D341Med (cell line): ENCODE measurements at regions not wholly inside any gene's neighbourhood (a gene's known extent, or its start where the extent isn't known, plus 50 kb on each side); places are given as distances from the start of the nearest gene placed in this dataset.

Experiments used
- DNase-seq: peaks from one replicate; pipeline ENCODE4 v3.0.0; 2012; ENCODE audit warnings: low spot score

DNA sequence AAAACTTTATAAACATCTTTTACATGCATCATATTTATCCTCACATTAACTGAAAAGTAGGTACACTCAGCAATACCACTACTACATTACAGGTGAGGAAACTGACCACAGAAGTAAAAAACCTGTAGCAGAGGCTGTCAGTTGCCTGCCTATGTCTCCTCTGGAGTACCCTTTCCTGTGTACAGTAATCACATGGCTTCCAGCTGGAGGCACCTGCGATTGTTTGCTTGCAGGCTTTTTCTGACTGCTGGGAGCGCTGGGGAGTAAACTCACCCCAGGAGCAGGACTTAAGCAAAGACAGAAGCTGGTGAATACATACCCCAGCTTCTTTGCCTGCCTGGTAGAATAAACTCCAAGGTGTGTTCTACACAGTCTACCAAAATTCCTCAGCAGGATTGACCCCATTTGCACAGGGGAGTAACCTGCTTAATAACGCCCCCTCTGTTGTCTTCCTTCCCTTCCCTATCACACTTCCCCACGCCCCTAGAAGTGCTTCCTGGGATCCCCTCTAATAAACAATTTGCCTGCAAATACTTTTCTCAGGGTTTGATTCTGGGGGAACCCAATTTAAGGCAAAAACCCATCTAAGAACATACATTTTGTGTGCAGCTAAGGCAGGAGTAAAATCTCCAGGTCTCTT is 138.9 kb downstream of the PTH2R start:
- no peak for DNase-seq

DNA sequence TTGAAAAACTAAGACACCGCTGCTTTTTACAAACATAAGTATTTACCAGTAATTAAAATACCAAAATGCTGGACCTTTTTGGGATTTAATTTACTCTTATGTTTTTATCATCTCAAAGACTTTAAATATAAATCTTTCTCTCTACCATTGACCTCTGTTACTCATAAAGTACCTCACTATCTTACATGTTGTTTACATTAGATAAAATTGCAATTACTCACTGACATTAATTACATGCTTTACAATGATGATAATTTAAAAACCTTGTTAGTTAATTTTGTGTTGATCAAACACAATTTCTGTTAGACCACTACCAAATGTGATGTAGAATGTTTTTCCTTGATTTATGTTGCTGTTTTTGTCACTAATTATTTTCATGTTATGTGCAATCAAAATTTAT is 139.5 kb downstream of the PTH2R start:
- DNase-seq, result no peak

DNA sequence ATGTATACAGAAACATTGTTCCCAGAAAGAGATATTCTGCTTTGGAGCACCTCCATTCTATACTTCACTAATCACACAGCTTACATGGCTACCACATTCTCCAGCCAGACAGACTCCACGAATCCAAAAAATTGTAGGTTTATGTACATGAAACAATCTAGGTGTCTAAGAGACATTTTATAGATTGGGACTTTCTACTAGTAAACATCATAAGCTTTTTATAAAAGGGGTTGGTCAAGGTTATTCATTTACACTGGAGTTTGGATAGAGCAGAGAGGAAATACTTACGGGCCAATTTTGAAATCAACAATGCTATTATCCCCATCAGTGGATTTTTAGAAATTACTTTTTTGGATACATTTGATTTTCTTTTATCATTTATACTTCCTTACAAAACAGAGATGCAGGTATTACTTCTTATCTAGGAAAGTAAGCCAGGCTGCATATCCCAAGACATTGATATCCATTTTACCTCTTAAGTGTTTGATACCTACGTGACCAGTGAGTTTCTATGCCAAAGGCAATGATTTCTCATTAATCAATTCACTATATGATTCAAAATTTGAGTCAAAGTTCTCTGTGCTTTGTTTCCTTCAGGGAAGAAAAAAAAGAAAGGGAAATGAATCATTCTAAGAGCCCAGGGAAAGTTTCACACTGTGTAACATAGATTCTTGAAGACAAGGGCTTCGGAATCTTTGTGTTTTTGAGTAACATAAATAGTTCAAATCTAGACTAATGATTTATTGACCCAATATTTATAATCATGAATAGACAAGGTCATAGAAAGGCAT is 140.5 kb downstream of the PTH2R start:
- no peak for DNase-seq

DNA sequence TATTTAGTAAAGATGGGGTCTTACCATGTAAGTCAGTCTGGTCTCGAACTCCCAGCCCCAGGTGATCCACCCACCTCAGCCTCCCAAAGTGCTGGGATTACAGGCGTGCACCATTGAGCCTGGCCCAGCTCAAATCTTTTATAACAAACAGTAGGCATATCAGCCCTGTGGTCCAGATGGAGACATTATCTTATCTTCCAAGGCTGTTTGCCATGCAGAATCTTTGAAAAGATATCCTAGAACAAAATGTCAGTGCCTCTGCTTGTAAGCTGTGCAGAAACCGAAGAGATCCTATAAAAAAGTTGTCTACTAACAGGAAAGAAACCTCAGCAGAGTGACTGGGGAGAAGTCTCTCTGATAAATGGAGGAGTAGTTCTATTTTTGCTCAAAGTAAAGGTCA is 142.1 kb downstream of the PTH2R start:
- DNase-seq, result no peak

DNA sequence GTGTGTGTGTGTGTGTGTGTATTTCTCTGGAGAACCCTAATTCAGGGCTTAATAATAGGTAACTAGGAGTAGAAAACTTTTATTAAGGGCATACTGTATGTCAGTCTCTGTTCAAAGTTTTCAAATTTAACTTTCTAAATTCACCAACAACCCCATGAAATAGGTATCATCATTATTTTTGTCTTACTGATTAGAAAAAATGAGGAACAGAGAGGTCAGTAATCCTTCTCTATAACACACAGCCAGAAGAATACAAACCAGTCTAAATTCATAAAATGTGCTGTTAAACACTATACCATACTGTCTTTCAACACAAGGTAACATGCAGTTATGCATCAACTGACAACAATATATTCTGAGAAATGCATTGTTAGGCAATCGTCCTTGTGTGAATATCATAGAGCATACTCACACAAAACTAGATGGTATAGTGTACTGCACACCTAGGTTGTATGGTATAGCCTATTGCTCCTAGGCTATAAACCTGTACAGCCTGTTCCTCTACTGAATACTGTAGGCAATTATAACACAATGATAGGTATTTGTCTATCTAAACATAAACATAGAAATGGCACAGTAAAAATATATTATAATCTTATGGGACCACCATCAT is 143.1 kb downstream of the PTH2R start:
- no peak for DNase-seq

DNA sequence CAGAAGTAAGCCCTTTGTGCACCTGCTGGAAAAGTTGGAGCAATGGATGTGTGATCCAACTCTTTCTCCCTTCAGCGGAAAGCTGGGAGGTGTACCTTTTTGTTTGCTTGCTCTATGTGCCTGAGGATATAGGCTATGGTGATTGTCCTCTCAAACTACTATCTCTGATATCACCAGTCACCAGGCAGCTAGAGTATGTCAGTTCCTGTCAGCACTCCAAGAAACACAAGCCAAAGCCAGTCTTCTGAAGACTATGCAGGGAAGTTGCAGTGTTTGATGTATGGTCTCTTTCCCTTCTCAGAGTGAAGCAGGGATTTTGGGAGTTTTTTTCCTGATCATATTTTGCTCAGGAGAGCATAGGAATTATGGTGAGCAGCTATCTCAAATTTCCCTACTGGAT is 146.4 kb downstream of the PTH2R start:
- no peak for DNase-seq

DNA sequence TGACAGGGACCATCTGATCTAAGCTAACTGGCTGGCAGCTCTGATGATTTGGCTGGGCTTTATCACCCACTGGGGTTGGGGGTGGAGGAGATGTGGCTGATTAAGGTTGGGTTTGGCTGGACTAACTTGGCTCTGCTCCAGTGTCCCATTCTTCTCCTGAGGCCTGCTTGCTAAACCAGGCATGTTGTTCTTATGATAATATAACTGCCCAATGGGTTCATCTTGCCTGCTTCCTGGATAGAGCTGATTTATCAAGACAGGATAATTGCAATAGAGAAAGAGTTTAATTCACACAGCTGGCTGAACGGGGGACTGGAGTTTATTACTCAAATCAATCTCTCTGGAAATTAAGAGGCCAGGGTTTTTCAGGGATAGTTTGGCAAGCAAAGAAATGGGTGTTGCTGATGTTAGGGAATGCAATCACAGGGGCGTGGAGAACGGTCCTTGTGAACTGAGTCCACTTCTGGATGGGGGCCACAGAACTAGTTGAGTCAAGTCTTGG is 150.4 kb downstream of the PTH2R start:
- DNase-seq, result no peak

DNA sequence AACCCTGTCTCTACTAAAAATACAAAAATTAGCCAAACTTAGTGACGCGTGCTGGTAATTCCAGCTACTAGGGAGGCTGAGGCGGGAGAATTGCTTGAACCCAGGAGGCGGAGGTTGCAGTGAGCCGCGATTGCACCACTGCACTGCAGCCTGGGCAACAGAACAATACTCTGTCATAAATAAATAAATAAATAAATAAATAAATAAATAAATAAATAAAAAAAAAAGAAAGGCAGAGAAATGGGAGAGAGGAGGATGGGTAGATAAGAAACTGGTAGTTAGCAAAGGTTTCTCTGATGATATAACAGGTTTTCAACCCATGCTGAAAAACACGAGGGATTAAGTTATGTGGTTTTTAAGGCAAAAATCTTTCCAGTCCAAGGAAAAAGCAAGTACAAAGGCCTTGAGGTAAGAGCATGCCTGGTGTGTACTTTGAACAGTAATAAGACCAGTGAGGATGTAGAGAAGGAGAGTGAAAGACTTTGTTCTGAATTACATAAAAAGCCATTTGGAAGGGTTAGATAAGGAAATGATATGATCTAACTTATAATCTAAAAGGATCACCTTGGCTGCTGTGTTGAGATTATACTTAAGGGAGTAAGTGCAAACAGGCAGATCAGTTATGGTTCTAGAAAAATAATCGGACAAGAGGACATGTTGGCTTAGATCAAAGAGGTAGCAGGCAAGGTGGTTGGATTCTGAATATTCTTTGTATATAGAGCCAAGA is 159.3 kb downstream of the PTH2R start:
- DNase-seq, result no peak

DNA sequence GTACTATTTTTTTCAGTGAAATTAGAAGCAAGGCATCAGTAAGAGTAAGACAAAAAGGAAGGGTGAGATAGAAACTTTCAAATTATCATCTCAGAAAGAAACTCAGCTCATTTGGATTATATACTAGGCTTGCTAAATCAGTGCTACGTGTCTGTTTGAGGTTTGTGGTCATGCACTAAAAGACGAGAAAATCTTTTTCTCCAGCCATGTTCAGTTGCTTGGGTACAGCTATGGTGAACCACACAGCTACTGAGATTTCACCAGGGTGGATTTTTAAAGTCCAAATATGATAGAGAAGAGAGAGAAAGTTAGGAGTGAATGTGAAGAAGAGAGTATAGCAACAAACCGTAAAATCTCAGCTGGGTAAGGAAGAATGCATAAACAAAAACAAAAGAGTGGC is 161.6 kb downstream of the PTH2R start:
- DNase-seq, result no peak

DNA sequence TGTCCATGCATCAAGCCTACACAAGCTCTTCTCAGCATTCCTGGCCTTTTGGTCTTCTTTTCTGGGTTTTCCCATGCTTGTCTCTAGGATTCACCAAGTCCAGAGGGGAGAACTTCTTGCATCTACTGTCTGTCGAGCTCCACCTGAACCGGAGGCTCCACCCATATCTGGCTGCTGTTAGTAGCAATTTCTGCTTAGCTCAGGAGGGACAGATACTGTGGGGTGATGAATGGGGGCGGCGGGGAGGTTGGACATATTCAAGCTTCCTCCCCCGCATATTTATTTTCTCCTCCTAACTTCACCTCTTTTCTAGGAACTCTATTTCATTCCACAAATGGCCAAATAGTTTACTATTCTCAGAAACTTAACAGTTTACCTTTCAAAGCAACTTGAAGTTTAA is 163.5 kb downstream of the PTH2R start:
- DNase-seq, result no peak

DNA sequence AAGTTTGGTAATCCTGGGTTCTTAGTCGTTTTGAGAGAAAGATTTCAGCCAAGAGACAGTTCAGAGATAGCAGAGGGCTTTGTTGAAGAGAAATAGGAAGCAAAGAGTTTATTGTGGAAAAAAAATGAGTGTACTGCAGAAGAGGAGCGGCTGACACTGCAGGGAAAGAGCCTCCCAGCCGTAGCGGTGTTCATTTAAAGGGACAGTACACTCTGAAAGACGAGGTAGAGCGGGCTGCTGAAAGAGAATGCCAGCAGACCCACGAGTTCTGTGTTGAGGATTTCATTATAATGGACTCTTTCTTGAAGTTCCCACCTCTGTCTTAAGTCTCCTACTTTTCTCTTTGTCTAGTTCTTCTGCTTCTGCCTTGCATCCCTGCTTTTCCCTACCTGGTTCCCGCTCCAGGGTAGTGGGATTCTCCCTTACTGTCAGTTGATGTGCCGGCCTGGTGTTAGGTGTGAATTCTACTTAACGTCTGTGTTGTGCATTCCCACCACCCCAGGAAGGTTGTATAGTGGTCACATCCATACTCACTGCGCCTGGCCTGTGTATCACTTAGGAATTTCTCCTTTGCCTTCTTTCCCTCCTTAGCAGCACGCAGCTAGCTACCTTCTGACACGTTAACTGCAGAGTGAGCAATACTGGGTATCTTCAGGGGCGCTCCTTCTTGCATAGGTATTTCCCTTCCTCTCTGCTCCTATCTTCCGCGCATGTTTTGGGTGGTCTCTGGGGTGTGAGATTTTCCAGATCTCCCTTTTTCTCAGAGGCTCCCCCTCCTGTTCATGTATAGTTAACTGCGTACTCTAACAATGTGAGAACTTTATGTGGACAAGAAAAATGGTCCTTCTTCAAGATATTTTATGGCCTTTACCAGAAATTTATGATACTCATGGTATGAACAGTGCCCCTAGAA is 164.5 kb downstream of the PTH2R start:
- DNase-seq, result no peak

DNA sequence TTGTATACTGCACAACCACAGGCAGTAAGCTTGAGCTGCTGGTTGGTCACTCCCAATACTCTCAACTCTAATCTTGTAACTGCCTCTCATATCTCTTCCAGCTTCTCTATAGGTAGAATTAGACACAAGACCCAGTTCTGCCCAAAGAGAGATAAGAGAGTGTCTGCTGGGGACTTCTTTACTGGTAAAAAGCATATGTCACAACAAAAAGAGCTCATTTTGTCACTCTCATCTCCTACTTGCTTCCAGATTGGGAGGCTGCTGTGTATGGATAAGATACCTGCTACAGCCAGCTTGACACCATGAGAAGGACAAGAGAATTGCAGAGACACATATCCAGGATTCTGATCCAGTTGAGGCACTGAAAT is 165.2 kb downstream of the PTH2R start:
- no peak for DNase-seq

DNA sequence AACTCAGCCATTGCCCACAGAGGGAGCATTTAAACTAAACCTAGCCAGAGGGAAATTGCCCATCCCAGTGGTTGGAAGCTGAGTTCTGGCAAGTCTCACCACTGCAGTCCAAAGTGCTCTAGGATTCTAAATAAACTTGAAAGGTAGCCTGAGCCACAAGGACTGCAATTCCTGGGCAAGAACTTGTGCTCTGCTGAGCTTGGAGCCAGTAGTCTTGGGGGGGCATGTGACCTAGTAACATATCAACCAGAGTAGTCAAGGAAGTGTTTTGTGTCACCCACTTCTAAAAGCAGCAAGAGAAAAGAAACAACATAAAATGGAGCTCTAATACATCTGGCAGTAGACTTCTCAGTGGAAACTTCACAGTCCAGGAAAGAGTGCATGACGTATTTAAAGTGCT is 167.0 kb downstream of the PTH2R start:
- DNase-seq, result no peak

DNA sequence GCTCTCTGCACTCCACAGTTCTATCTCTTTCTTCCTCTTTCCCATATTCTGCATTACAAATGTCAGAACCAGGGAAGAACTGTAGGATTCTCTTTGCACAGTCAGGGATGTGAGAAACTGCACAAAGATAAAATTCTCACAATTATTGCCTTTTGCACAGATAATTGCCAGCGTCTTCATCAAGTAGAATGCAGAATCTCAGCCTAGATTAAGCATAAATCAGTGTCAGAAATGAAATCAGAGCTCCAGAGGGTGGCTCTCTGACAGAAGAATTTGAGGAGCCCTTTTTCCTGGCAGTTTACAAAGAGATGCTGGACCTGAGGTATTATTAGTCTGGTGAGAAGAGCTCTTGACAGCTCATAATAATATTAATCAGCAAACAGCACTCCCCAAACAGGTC is 173.1 kb downstream of the PTH2R start:
- no peak for DNase-seq

DNA sequence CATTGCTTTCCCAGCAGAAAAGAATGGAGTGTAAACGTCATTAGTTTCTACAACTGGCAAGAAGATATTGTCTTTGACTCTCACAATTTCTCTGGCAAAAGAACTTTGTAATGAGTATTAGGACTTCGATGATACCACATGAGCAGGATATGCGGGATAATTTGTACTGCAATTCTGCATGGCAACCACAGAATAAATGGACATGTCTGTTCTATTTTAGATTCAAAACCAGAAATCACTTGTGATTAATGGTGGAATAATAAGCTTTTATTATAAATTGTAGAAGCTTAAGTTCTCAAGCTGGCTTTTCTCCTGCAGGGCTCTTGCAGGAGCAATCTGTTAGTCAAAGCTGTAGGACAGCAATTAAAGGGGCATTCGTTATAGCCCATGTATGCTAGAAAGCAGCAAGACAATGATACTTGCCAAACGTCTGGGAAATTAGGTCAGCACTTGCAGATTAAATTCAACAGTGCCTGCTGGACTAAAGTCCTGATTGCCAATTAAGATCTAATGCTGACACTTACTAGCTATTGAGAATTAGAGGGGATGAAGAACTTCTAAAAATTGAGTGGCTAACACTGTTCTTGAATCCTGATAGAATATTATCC is 177.9 kb downstream of the PTH2R start:
- no peak for DNase-seq

DNA sequence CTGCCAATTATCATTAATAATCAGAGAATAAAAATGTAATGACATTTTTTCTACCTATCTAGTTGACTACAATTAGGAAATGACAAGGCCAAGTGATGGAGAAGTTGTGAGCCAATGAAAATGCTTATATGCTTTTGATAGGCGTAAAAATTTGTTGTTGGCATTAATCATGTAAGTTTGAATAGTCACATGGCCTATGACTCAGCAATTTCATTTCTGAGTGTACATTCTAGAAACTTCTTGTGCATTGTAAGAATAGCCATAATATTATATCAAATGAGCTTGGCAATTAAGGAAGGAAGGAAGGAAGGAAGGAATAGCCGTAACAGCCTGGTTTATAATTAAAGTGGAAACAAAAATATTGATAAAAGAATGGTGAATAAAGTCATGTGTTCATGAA is 179.9 kb downstream of the PTH2R start:
- DNase-seq, result no peak

DNA sequence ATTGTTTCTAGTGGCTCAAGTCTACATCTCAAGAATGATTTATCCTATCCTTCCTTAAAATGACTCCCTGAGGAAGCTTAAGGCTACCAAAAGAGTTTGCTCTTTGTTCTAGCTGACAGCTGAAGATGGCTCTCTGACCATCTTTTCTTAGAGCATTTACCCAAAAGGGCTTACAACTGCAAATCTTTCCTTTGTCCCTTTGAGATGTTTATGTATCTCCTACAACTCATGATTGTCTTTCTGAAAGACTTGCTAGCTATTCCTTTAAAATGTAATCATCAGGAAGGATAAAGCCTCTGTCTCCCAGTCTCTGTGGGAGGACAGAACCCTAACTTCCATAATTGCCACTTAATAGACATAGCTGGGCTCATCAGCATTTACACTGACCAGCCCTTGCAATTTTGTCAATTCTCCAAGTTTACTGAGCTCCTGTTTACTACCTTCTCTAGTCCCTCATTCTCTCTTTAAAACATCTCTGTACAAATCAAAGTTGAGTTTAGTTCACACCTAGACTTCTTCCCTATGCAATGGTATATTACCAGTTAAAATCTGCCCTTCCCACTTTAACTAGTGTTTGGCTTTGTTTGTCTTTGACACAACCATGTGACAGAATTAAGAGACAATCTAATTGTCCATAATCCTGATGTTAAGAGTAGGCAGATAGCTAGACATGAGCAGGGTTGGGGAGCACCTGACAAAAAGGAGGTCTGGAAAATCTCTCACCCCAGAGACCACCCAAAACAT is 188.2 kb downstream of the PTH2R start:
- no peak for DNase-seq

DNA sequence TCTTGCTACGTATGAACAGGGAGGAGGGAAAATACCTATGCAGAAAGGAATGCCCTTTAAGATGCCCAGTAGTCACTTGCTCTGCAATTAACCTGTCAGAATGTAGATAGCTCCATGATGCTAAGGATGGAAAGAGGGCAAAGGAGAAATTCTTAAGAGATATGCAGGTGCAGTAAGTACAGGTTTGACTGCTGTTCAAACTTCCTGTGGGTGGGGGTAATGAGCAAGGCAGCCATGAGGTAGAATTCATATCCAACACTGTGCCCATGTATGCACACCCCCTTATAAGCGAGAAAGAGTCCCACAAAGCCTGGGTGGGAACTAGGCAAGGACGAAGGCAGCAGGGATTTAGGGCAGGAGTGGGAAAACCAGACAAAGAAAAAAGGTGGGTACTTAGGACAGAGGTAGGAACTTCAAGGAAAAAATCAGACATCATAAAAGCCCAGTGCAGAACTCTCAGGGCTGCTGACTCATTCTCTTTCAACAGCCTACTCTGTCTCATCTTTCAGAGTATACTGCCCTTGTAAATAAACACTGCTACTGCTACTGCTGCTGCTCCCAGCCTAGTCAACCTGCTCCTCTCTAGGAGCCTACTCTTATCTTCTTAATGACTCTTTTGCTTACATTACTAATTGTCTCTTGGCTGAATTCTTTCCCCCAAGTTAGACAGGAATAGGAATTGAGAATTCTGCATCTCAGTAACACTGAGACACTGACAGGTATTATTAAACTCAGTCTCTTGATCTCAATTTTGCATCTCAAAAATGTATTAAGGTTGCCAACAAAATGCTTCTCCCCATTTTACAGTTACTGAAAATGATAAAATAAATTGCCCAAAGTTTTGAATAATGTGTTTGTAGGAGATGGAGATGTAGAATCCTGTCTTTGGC is 189.0 kb downstream of the PTH2R start:
- no peak for DNase-seq

DNA sequence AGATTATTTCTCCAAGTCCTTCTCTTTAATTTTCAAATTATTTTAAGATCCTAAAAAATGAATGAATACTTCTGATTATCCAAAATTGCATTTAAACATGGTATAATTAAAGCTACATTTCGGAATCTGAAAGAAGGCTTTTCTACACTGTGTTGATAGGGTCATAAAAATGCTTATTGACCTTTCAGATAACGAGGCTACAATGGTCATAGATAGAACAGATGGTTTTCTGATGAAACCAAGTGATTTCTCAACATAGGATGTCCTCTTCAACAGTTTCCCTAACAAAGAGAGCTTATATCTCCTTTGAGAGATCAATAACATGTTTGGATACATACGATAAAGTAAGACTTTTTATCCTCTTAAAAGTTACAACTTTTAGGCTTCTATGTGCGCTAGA is 201.1 kb downstream of the PTH2R start:
- no peak for DNase-seq
